ENCODE measurements at regions not wholly inside any gene's neighbourhood (a gene's known extent, or its start where the extent isn't known, plus 50 kb on each side); places are given as distances from the start of the nearest gene placed in this dataset.

- DNase-seq (ENCODE audit: low spot score): no peak
Observed at GRCh38 chr7:10677668-10678232, 295.9 kb upstream of the PHF14 start.

- DNase-seq (ENCODE audit: low spot score): no peak
Observed at GRCh38 chr7:10684606-10685005, 289.1 kb upstream of the PHF14 start.

GRCh38 chr7:10685040-10685439 is 288.6 kb upstream of the PHF14 start:
- DNase-seq (ENCODE audit: low spot score): no peak

GRCh38 chr7:10688544-10688943 is 285.1 kb upstream of the PHF14 start:
- no peak for DNase-seq (ENCODE audit: low spot score)

- no peak for DNase-seq (ENCODE audit: low spot score)
Observed at GRCh38 chr7:10696064-10696463, 277.6 kb upstream of the PHF14 start.

GRCh38 chr7:10703059-10703458 is 270.6 kb upstream of the PHF14 start:
- DNase-seq (ENCODE audit: low spot score): no peak

- no peak for DNase-seq (ENCODE audit: low spot score)
Observed at GRCh38 chr7:10703981-10704380, 269.7 kb upstream of the PHF14 start.

- no peak for DNase-seq (ENCODE audit: low spot score)
Observed at GRCh38 chr7:10704653-10705052, 269.0 kb upstream of the PHF14 start.

GRCh38 chr7:10706875-10707493 is 266.7 kb upstream of the PHF14 start:
- DNase-seq (ENCODE audit: low spot score): no peak

- DNase-seq (ENCODE audit: low spot score): no peak
Observed at GRCh38 chr7:10707519-10707918, 266.2 kb upstream of the PHF14 start.

GRCh38 chr7:10708447-10708846 is 265.2 kb upstream of the PHF14 start:
- peak; percentile 46 for DNase-seq (ENCODE audit: low spot score)

GRCh38 chr7:10718768-10719167 is 254.9 kb upstream of the PHF14 start:
- DNase-seq (ENCODE audit: low spot score): no peak

- DNase-seq (ENCODE audit: low spot score): peak; percentile 32
Observed at GRCh38 chr7:10720042-10720441, 253.6 kb upstream of the PHF14 start.

GRCh38 chr7:10721289-10721688 is 252.4 kb upstream of the PHF14 start:
- DNase-seq (ENCODE audit: low spot score): no peak

GRCh38 chr7:10723832-10724231 is 249.8 kb upstream of the PHF14 start:
- no peak for DNase-seq (ENCODE audit: low spot score)

- no peak for DNase-seq (ENCODE audit: low spot score)
Observed at GRCh38 chr7:10724449-10724848, 249.2 kb upstream of the PHF14 start.

GRCh38 chr7:10727636-10728035 is 246.0 kb upstream of the PHF14 start:
- DNase-seq (ENCODE audit: low spot score): no peak

- no peak for DNase-seq (ENCODE audit: low spot score)
Observed at GRCh38 chr7:10731253-10731773, 242.4 kb upstream of the PHF14 start.

GRCh38 chr7:10733747-10734146 is 239.9 kb upstream of the PHF14 start:
- no peak for DNase-seq (ENCODE audit: low spot score)

GRCh38 chr7:10734595-10734994 is 239.1 kb upstream of the PHF14 start:
- DNase-seq (ENCODE audit: low spot score): no peak

- DNase-seq (ENCODE audit: low spot score): no peak
Observed at GRCh38 chr7:10739401-10739800, 234.3 kb upstream of the PHF14 start.

- no peak for DNase-seq (ENCODE audit: low spot score)
Observed at GRCh38 chr7:10740805-10741204, 232.9 kb upstream of the PHF14 start.

- no peak for DNase-seq (ENCODE audit: low spot score)
Observed at GRCh38 chr7:10756981-10757380, 216.7 kb upstream of the PHF14 start.

- DNase-seq (ENCODE audit: low spot score): no peak
Observed at GRCh38 chr7:10759120-10759519, 214.6 kb upstream of the PHF14 start.

Measured in HT-29 (cell line).